GM19035 (cell line): ENCODE measurements at regions not wholly inside any gene's neighbourhood (a gene's known extent, or its start where the extent isn't known, plus 50 kb on each side); places are given as distances from the start of the nearest gene placed in this dataset.

Experiments used
- ATAC-seq: cut with Tn5 transposase; IDR thresholded peaks from one replicate; pipeline ENCODE4 v1.9.1; 2021; ENCODE audit not compliant: unreplicated experiment

GRCh38 chr1:38719880-38720279 lies 139.7 kb downstream of the RRAGC start:
- ATAC-seq, result no peak

GRCh38 chr1:38718031-38718430 lies 141.5 kb downstream of the RRAGC start:
- ATAC-seq, result no peak

- no peak for ATAC-seq
Measured at GRCh38 chr1:38716229-38716628, 143.3 kb downstream of the RRAGC start.

GRCh38 chr1:38715415-38715814 lies 144.2 kb downstream of the RRAGC start:
- ATAC-seq, result no peak

- no peak for ATAC-seq
Measured at GRCh38 chr1:38712046-38712445, 147.5 kb downstream of the RRAGC start.

- ATAC-seq, result no peak
Measured at GRCh38 chr1:38708701-38709258, 150.8 kb downstream of the RRAGC start.

- ATAC-seq, result no peak
Measured at GRCh38 chr1:38701088-38701487, 158.5 kb downstream of the RRAGC start.

- no peak for ATAC-seq
Measured at GRCh38 chr1:38700077-38700470, 159.5 kb downstream of the RRAGC start.

- no peak for ATAC-seq
Measured at GRCh38 chr1:38699330-38700076, 160.1 kb downstream of the RRAGC start.

- ATAC-seq, result no peak
Measured at GRCh38 chr1:38697387-38697786, 162.2 kb downstream of the RRAGC start.

- ATAC-seq, result no peak
Measured at GRCh38 chr1:38696371-38696770, 163.2 kb downstream of the RRAGC start.

GRCh38 chr1:38693759-38694158 lies 165.8 kb downstream of the RRAGC start:
- ATAC-seq, result no peak

GRCh38 chr1:38693031-38693430 lies 166.5 kb downstream of the RRAGC start:
- no peak for ATAC-seq

- ATAC-seq, result no peak
Measured at GRCh38 chr1:38690790-38691449, 168.7 kb downstream of the RRAGC start.

- ATAC-seq, result no peak
Measured at GRCh38 chr1:38686927-38687255, 172.7 kb downstream of the RRAGC start.

- ATAC-seq, result no peak
Measured at GRCh38 chr1:38686167-38686926, 173.2 kb downstream of the RRAGC start.

- ATAC-seq, result no peak
Measured at GRCh38 chr1:38685388-38685787, 174.2 kb downstream of the RRAGC start.

GRCh38 chr1:38680801-38681510 lies 178.6 kb downstream of the RRAGC start:
- no peak for ATAC-seq

- no peak for ATAC-seq
Measured at GRCh38 chr1:38677756-38678155, 181.8 kb downstream of the RRAGC start.

GRCh38 chr1:38677311-38677710 lies 182.3 kb downstream of the RRAGC start:
- no peak for ATAC-seq

- no peak for ATAC-seq
Measured at GRCh38 chr1:38672692-38673091, 186.9 kb downstream of the RRAGC start.
